HuH-7.5 (cell line): ENCODE measurements at regions not wholly inside any gene's neighbourhood (a gene's known extent, or its start where the extent isn't known, plus 50 kb on each side); places are given as distances from the start of the nearest gene placed in this dataset.

Source experiments
- DNase-seq: peaks from one replicate; pipeline ENCODE4 v3.0.0; 2011; ENCODE audit warnings: low spot score

- no peak for DNase-seq
These were observed 574.7 kb upstream of the MEF2C start for GRCh38 chr5:89457411-89458331.

DNA sequence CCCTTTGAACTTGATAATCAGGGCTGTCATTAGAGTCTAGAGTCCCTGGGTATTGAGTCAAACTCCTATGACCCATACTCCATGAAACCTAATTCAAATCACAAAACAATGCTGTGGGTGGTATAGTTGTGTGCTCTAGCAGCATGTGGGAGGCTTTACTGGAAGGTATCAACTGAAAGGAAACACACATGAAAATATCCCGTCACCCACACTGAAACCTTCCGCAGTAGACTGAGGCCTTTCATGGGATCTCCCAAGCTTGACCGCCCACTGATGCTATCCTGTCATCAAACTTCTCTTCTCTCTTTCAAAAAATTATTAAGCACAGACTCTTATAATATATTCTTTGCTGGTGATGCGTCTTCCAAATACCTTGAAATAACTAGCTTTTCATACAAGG is 569.1 kb upstream of the MEF2C start:
- no peak for DNase-seq

DNA sequence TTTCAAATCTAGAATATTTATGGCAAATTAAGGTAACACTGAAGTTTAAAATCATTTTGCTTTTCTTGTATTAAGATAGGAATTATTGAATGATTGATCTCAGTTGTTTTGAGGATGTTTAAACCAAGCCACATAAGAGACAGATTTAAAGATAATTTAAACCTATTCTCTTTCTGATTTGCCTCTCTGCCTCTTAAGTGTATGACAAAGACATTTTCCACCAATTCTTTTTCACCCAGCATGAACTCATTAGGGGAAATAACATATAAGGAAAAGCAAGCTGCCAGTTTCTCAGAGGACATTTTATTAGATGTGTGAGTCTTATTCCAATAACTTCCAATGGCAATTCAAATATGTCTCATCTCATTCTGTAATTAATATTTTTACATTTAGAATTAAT is 568.3 kb upstream of the MEF2C start:
- no peak for DNase-seq

DNA sequence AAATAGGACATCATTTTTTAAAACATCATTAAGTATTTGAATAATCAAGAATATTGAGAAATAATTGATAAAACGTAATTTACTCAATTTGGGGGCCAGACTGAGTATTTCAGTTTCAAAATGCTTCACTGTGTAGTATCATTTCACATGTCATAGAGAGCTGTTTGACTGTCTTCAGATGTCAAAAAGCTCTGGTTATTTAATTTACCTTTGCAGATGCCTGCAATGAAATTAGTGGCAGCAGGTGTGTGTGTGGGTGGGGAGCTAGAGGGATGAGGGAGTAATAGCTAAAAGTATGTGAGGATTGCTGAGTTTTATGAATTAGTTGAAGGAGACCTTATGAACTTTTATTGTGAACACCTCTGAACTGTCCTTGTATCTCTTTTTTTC is 567.2 kb upstream of the MEF2C start:
- no peak for DNase-seq

- no peak for DNase-seq
These were observed 566.6 kb upstream of the MEF2C start for GRCh38 chr5:89449392-89450148.

GRCh38 chr5:89447027-89447426 is 564.0 kb upstream of the MEF2C start:
- DNase-seq, result no peak

- no peak for DNase-seq
These were observed 562.2 kb upstream of the MEF2C start for GRCh38 chr5:89445106-89445745.

GRCh38 chr5:89444088-89444487 is 561.1 kb upstream of the MEF2C start:
- DNase-seq, result no peak

GRCh38 chr5:89443508-89443907 is 560.5 kb upstream of the MEF2C start:
- no peak for DNase-seq

- DNase-seq, result no peak
These were observed 559.0 kb upstream of the MEF2C start for GRCh38 chr5:89441965-89442364.

GRCh38 chr5:89440670-89441069 is 557.7 kb upstream of the MEF2C start:
- DNase-seq, result no peak

- DNase-seq, result no peak
These were observed 554.8 kb upstream of the MEF2C start for GRCh38 chr5:89437450-89438435.

DNA sequence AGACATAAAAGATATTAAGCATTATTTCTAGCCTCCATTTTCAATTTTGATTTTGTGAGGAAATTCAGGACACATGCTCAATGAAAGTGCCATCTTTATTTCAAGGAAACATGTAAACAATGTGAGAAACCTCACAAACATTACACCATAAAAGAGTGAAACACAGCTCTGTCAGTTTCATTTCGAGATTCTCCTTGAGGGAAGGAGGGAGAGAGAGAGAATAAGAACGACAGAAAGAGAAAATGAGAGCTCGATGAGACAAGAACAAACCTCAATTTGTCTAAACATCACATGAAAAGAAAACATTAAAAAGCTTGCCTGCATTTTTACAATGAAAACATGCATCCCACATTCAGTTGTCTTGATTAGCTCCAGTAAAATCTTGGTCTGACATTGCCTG is 553.5 kb upstream of the MEF2C start:
- no peak for DNase-seq

- no peak for DNase-seq
These were observed 552.4 kb upstream of the MEF2C start for GRCh38 chr5:89435347-89435746.

DNA sequence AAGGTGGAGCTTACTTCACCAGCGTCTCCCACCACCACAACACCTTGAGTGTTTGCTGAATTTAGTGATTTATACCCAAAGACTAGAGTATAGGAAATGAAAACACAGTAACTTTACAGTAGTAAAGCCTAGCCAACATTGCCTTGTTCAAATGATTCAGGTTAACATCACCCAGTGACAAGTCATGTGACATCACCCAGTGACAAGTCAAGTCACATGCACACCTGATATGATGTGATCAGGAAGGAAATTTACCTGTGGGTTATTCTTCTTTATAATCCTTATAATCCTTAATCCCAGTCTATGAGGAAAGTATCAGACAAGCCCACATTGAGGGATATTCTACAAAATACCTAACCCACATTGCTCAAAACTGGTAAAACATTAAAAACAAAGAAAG is 545.6 kb upstream of the MEF2C start:
- DNase-seq, result no peak

GRCh38 chr5:89425062-89425461 is 542.1 kb upstream of the MEF2C start:
- no peak for DNase-seq

DNA sequence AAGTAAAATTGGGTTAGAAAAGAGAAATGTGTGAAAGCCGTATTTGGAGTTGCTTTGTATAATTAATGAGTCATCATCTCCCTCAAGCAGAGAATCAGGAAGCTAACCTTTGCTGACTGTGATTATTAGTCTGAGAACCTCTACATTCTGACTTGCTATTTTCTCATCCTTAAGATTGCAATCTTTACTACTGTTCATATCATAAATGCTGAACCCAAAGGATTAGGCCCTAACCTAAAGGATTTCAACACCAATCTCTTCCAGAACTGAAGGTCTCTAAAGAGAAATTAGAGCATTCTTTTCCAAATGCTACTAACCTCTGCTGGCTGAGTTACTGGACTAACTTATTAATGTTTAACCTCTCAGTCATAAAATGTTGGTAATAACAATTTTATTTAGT is 538.1 kb upstream of the MEF2C start:
- DNase-seq, result no peak

GRCh38 chr5:89418407-89419085 is 535.6 kb upstream of the MEF2C start:
- DNase-seq, result no peak

DNA sequence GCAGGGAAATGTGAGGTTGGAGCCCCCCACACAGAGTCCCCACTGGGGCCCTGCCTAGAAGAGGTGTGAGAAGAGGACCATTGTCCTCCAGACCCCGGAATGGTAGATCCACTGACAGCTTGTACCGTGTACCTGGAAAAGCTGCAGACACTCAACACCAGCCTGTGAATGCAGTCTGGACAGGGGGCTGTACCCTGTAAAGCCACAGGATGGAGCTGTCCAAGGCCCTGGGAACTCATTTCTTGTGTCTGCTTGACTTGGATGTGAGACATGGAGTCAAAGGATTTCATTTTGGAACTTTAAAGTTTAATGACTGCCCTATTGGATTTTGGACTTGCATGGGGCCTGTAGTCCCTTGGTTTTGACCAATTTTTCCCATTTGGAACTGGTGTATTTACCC is 535.0 kb upstream of the MEF2C start:
- no peak for DNase-seq

GRCh38 chr5:89417515-89417914 is 534.5 kb upstream of the MEF2C start:
- no peak for DNase-seq

DNA sequence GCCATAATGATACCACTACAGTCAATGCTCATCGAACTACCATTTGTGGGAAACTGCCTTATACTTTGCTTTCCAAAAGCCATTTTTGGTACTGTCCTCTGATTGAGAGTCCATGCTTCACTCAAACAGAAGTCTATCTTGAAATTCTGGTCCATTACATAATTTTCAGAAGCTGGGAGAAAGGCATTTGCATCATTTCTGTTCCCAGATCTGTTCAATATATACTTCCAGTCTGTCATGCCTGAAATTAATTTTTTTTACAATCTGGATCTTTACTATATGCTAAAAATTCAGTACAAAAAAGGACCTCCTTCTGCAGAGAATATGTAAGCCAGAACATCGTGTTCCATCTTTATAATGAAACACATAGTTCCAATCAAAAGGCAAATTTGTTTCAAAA is 528.9 kb upstream of the MEF2C start:
- DNase-seq, result no peak
